Loucy (cell line): ENCODE measurements at regions not wholly inside any gene's neighbourhood (a gene's known extent, or its start where the extent isn't known, plus 50 kb on each side); places are given as distances from the start of the nearest gene placed in this dataset.

Experiments used
- H2AFZ ChIP-seq: fragments of 200-600 bp; sonication (generic); 2 replicates; pipeline ENCODE4 v1.6.0; 2016; ENCODE audit warnings: antibody characterized with exemption, mild to moderate bottlenecking, low read length, moderate library complexity
- H3F3A ChIP-seq: fragments of 200-600 bp; 2 replicates; pipeline ENCODE4 v1.6.0; 2016; ENCODE audit warnings: antibody characterized with exemption, low read depth, mild to moderate bottlenecking
- H3K27me3 ChIP-seq: fragments of 200-600 bp; sonication (generic); 2 replicates; pipeline ENCODE4 v1.6.1; 2014; ENCODE audit warnings: low read length, mild to moderate bottlenecking; ENCODE audit not compliant: insufficient read depth, poor library complexity, severe bottlenecking
- H3K36me3 ChIP-seq: fragments of 200-600 bp; sonication (generic); 2 replicates; pipeline ENCODE4 v1.6.1; 2016; ENCODE audit warnings: low read length; ENCODE audit not compliant: insufficient read depth
- H3K4me1 ChIP-seq: fragments of 200-600 bp; sonication (generic); 2 replicates; pipeline ENCODE4 v1.5.1; 2014; ENCODE audit warnings: low read length, mild to moderate bottlenecking; ENCODE audit not compliant: insufficient read depth, poor library complexity, severe bottlenecking
- H3K4me2 ChIP-seq: fragments of 200-600 bp; sonication (generic); 2 replicates; pipeline ENCODE4 v1.6.0; 2014; ENCODE audit warnings: antibody characterized with exemption, low read length, low read depth, mild to moderate bottlenecking; ENCODE audit not compliant: poor library complexity, severe bottlenecking
- H3K4me3 ChIP-seq: fragments of 200-600 bp; sonication (generic); 2 replicates; pipeline ENCODE4 v1.5.1; 2014; ENCODE audit warnings: low read length, mild to moderate bottlenecking, mixed read lengths; ENCODE audit not compliant: poor library complexity, severe bottlenecking
- H3K79me2 ChIP-seq: fragments of 200-600 bp; sonication (generic); 2 replicates; pipeline ENCODE4 v1.6.1; 2014; ENCODE audit warnings: low read length; ENCODE audit not compliant: insufficient read depth
- H3K9ac ChIP-seq: fragments of 200-600 bp; sonication (generic); 2 replicates; pipeline ENCODE4 v1.6.0; 2014; ENCODE audit warnings: mild to moderate bottlenecking, low read depth, low read length, moderate library complexity; ENCODE audit not compliant: poor library complexity, severe bottlenecking
- H3K9me2 ChIP-seq: fragments of 200-600 bp; sonication (generic); replicated peaks from 2 replicates; pipeline ENCODE4 v1.6.1; 2016; ENCODE audit warnings: low read depth, low read length, mixed read lengths
- H3K9me3 ChIP-seq: fragments of 200-600 bp; sonication (generic); 2 replicates; pipeline ENCODE4 v1.6.1; 2014; ENCODE audit warnings: mild to moderate bottlenecking, antibody characterized with exemption, low read length, low read depth; ENCODE audit not compliant: insufficient read depth
- H4K20me1 ChIP-seq: fragments of 200-600 bp; sonication (generic); 2 replicates; pipeline ENCODE4 v1.6.0; 2014; ENCODE audit warnings: antibody characterized with exemption, low read length, mild to moderate bottlenecking; ENCODE audit not compliant: insufficient read depth, poor library complexity, severe bottlenecking
- EZH2phosphoT487 ChIP-seq: fragments of 200-600 bp; IDR thresholded peaks from 2 replicates; pipeline ENCODE4 v1.6.1; 2018; ENCODE audit warnings: antibody characterized with exemption, mild to moderate bottlenecking, moderate library complexity, borderline replicate concordance
- TF ChIP-seq, protein P1 (sequence below): fragments of 200-600 bp; sonication (generic); conservative IDR thresholded peaks from 2 replicates; pipeline ENCODE4 v1.5.1; 2014; ENCODE audit warnings: mild to moderate bottlenecking, antibody characterized with exemption, low read length

DNA sequence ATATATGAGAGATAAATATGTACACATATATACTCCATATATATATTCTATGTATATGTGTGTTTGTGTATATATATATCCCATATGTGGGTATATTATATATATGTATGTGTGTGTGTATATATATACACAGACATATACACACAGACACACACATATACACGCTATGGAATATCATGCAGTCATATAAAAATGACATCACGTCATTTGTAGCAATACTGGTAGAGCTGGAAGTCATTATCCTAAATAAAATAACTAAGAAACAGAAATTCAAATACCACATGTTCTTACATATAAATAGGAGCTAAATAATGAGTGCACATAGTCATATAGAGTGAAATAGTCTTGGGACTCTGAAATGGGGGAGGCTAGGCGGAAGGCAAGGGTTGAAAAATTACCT lies 1000.2 kb downstream of the LRFN5 start:
- H3K27me3 ChIP-seq = no peaks in the 10 kb centered on the region
- H3K4me1 ChIP-seq = peaks cover 12% of the 10 kb centered on the region
- H3K36me3 ChIP-seq = no peaks in the 10 kb centered on the region
- H3K79me2 ChIP-seq = no peaks in the 10 kb centered on the region
- H3K9me3 ChIP-seq = no peaks in the 10 kb centered on the region
- no peak overlapping the region for H3K4me2 ChIP-seq
- no peaks in the 10 kb centered on the region for H4K20me1 ChIP-seq
- H3K4me3 ChIP-seq = no peak overlapping the region
- H3K9ac ChIP-seq = no peak overlapping the region
- H3K9me2 ChIP-seq = no peaks in the 10 kb centered on the region
- no peak overlapping the region for H2AFZ ChIP-seq
- TF ChIP-seq, protein P1, sequence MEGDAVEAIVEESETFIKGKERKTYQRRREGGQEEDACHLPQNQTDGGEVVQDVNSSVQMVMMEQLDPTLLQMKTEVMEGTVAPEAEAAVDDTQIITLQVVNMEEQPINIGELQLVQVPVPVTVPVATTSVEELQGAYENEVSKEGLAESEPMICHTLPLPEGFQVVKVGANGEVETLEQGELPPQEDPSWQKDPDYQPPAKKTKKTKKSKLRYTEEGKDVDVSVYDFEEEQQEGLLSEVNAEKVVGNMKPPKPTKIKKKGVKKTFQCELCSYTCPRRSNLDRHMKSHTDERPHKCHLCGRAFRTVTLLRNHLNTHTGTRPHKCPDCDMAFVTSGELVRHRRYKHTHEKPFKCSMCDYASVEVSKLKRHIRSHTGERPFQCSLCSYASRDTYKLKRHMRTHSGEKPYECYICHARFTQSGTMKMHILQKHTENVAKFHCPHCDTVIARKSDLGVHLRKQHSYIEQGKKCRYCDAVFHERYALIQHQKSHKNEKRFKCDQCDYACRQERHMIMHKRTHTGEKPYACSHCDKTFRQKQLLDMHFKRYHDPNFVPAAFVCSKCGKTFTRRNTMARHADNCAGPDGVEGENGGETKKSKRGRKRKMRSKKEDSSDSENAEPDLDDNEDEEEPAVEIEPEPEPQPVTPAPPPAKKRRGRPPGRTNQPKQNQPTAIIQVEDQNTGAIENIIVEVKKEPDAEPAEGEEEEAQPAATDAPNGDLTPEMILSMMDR = no peak
- no peak for TF ChIP-seq EZH2phosphoT487
- no peaks in the 10 kb centered on the region for H3F3A ChIP-seq

DNA sequence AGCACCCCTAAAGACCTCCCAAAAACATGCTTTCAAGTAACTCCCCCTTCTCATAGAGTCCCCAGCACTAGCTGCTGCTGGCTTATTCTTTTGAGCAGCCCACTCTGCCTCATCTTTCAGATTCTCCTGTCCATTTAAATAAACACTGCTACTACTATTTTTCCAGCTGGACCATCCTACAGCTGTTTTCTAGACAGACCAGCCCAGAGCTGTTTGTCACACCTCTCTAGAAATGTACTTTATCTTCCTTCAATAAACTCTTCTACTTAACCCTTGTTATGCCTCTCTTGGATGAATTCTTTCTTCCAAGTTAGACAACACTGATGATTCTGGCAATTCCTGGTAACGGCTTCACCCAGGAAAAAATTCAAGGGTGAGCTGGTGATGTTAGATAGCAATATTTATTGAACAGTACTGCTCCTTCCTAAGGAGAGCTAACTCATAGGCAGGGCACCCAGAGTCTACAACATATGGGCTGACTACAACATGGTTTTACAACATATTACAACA lies 995.7 kb downstream of the LRFN5 start:
- Histone ChIP-seq H3K36me3 (no peaks in the 10 kb centered on the region), H3K4me1 (no peaks in the 10 kb centered on the region), H3K27me3 (no peaks in the 10 kb centered on the region), H3F3A (no peaks in the 10 kb centered on the region), H3K4me3 (no peak overlapping the region), H3K9ac (no peak overlapping the region), H3K9me3 (no peaks in the 10 kb centered on the region), H3K4me2 (no peak overlapping the region), H4K20me1 (no peaks in the 10 kb centered on the region), H2AFZ (no peak overlapping the region), H3K79me2 (no peaks in the 10 kb centered on the region), H3K9me2 (no peaks in the 10 kb centered on the region)
- TF ChIP-seq EZH2phosphoT487 = no peak
- TF ChIP-seq, protein P1 = no peak

GRCh38 chr14:42572032-42572431 lies 965.4 kb downstream of the LRFN5 start:
- Histone ChIP-seq H3K4me3 (no peak overlapping the region), H3K9me3 (peaks cover 31% of the 10 kb centered on the region), H3K79me2 (no peaks in the 10 kb centered on the region)

More at GRCh38 chr14:42572032-42572431, 965.4 kb downstream of the LRFN5 start:
- peaks cover 4% of the 10 kb centered on the region for H3K27me3 ChIP-seq
- no peak overlapping the region for H3K4me2 ChIP-seq
- no peaks in the 10 kb centered on the region for H3K4me1 ChIP-seq
- H3K9ac ChIP-seq = no peak overlapping the region
- H2AFZ ChIP-seq = no peak overlapping the region
- H3F3A ChIP-seq = no peaks in the 10 kb centered on the region
- H3K36me3 ChIP-seq = no peaks in the 10 kb centered on the region
- H3K9me2 ChIP-seq = no peaks in the 10 kb centered on the region
- TF ChIP-seq EZH2phosphoT487 = no peak
- TF ChIP-seq, protein P1 = no peak
- H4K20me1 ChIP-seq = no peaks in the 10 kb centered on the region
